Activated T-cell treated with anti-CD3 and anti-CD28 coated beads, Interleukin-2, amount 50 U/mL, for 4 hours (primary cell): ENCODE measurements at regions not wholly inside any gene's neighbourhood (a gene's known extent, or its start where the extent isn't known, plus 50 kb on each side); places are given as distances from the start of the nearest gene placed in this dataset.

Source experiments
- ATAC-seq, 2 donors: fragments of 200-7000 bp; cut with Tn5 transposase; one replicate each; pipeline ENCODE4 v1.10.0; 2021
- DNase-seq: peaks from one replicate; pipeline ENCODE4 v3.0.0-alpha.2; 2020
- H3K27me3 Mint-ChIP-seq: one replicate; pipeline ENCODE4 v1.8.0; 2021; ENCODE audit warnings: low read depth, mixed read lengths
- H3K36me3 Mint-ChIP-seq: one replicate; pipeline ENCODE4 v1.8.0; 2022; ENCODE audit warnings: mixed read lengths; ENCODE audit not compliant: insufficient read depth
- H3K4me1 Mint-ChIP-seq: one replicate; pipeline ENCODE4 v1.8.0; 2021; ENCODE audit warnings: low read depth, mixed read lengths
- H3K4me3 Mint-ChIP-seq: one replicate; pipeline ENCODE4 v1.8.0; 2021; ENCODE audit warnings: mild to moderate bottlenecking, moderate library complexity, mixed read lengths
- H3K9me3 Mint-ChIP-seq: one replicate; pipeline ENCODE4 v1.8.0; 2021; ENCODE audit warnings: mixed read lengths

DNA sequence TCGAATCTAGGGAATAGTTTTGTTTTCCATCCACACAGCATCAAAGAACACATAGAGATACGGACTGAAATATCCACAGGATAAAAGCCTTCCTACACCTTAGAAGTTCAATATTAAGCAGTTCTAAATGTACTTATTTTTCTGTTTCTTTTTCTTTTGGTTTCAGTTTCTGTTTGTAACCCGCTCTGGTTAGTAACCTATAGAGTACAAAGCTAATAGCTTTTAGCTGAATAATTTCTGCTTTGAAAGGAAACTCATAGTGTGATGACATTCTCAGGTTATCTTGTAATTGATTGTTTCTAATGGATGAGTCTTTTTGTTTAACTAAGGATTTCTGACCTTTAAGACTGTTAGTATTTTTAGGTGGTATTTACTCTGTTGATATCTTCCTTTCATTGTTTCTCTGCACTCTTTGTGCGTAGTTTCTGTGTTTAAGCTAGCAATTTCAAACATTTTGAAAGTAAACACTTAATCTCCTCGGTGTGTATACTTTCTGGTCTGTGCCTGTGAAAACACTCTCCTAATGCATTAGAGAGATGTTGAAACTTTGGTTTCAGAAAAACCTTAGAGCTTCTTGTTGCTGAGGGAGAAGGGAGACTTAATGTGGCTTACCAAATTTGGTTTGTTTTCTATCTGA, 385.5 kb downstream of the HDGFL1 start:
- peaks cover 4% of the 10 kb centered on the region for H3K9me3 Mint-ChIP-seq
- ATAC-seq (peak in 1 of 2 donors; percentile 48), DNase-seq (no peak)
- H3K4me1 Mint-ChIP-seq, result peaks cover 19% of the 10 kb centered on the region
- no peaks in the 10 kb centered on the region for H3K27me3 Mint-ChIP-seq
- H3K36me3 Mint-ChIP-seq, result no peaks in the 10 kb centered on the region
- peak overlapping the region; percentile 57 for H3K4me3 Mint-ChIP-seq

DNA sequence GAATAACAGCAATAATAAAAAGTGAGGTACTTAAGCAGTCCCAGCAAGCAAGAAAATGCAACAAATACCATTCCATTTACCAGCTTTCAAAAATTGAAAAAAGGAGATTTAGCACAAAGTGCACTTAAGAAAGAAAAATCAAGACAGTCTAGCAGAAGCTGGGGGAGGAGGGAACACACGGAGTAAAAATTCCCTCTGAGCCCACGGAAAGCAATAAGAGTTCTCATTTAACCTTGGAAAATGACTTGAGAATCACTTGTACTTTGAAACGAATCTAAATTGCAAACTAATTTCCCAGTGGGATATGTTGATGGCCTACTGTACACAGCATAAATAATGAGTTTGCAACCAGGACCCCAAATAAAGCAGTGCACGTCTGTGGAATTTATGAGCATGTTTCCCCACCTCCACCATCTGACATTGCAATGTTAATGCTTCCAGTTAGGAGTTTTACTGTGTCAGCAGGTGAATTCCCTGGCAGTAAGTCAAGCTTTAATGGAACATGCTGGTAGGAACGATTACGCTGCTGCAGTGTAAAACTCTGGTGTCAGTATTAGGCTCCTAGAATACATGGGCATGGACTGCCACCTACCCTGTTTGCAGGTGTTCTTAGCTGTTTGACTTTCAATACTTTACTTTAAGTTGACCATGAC, 386.8 kb downstream of the HDGFL1 start:
- no peak overlapping the region for H3K4me3 Mint-ChIP-seq
- peaks cover 4% of the 10 kb centered on the region for H3K9me3 Mint-ChIP-seq
- no peaks in the 10 kb centered on the region for H3K27me3 Mint-ChIP-seq
- no peaks in the 10 kb centered on the region for H3K36me3 Mint-ChIP-seq
- no peak for DNase-seq
- H3K4me1 Mint-ChIP-seq, result peaks cover 19% of the 10 kb centered on the region
- no peak for ATAC-seq

DNA sequence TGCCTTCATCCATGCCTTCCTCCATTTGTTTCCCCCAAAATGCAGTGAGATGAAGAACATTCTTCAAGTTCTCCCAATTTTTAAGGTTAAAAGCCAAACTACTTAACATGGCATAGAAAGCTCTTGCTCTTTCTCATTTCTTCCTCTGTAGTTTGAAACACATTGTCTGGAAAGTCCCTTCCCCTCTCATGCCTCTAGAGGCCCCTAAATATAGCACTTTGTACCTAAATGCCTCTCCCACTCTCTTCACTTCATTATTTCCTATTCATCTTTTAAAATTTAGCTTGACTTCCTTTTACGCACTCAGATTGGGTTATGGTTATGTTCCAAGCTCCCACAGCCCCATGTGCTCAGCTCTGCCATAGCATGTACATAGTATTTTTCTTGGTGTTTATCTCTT, 389.3 kb downstream of the HDGFL1 start:
- Mint-ChIP-seq H3K36me3 (no peaks in the 10 kb centered on the region), H3K27me3 (no peaks in the 10 kb centered on the region), H3K4me3 (no peak overlapping the region), H3K4me1 (peaks cover 19% of the 10 kb centered on the region), H3K9me3 (peaks cover 4% of the 10 kb centered on the region)
- no peak for ATAC-seq
- no peak for DNase-seq

DNA sequence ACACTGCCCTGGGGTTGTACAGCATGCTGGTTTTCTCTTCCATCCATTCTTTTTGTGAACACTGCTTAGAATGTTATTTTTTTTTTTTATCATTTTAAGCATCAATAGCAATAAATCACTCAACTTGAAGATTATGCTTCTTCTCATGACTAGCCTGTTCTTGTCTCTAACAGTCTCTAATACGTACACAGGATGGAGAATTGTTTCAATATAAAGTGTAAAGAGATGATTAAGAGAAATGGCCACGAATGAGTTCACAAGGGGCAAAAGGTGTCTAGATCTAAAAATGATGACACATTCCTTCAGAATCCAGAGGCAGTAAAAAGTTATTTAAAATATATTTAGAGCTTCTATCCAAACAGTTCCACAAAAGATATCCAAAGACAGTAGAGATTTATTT, 390.2 kb downstream of the HDGFL1 start:
- no peak for DNase-seq
- no peaks in the 10 kb centered on the region for H3K27me3 Mint-ChIP-seq
- H3K36me3 Mint-ChIP-seq, result no peaks in the 10 kb centered on the region
- no peak for ATAC-seq
- H3K9me3 Mint-ChIP-seq, result peaks cover 4% of the 10 kb centered on the region
- peaks cover 16% of the 10 kb centered on the region for H3K4me1 Mint-ChIP-seq
- H3K4me3 Mint-ChIP-seq, result no peak overlapping the region

DNA sequence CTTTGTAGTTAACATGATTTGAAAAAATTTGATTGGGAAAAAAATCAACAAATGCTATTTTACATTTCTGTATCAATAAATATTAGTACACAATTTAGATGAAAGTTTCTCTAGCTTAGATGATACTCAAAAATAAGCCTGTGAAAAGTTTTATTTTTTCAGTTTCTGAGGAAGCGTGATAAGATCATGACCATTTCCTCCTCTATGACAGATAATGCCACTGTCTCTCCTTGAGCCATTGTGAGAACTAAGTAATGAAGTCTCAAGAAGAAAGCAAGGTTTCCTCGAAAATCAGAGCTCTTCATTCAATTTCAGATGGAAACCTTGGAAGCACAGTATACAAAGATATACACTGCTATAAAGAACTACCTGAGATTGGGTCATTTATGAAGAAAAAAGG, 395.0 kb downstream of the HDGFL1 start:
- ATAC-seq (no peak), DNase-seq (no peak)
- Mint-ChIP-seq H3K27me3 (no peaks in the 10 kb centered on the region), H3K9me3 (no peaks in the 10 kb centered on the region), H3K4me1 (no peaks in the 10 kb centered on the region), H3K36me3 (no peaks in the 10 kb centered on the region), H3K4me3 (no peak overlapping the region)

DNA sequence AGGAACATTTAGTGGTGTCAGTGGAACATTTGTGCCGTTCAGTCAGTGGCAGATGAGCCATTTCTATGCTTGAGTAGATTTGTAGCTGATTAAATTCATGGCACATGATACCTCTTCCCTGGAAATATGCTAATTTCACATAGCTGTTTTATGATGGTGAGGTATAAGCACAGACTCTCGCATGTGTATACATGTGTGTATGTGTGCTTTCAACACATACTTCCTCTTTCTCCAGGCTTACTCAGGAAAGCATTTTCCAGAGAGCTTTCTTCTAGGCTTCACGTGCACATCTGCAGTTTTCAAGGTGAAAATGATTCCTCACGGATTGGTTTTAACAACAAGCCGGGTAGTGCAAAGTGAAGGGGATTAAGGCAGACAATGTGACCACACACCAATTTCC, 396.5 kb downstream of the HDGFL1 start:
- no peaks in the 10 kb centered on the region for H3K4me1 Mint-ChIP-seq
- no peak for ATAC-seq
- H3K9me3 Mint-ChIP-seq, result no peaks in the 10 kb centered on the region
- H3K36me3 Mint-ChIP-seq, result no peaks in the 10 kb centered on the region
- no peak overlapping the region for H3K4me3 Mint-ChIP-seq
- no peaks in the 10 kb centered on the region for H3K27me3 Mint-ChIP-seq
- no peak for DNase-seq

DNA sequence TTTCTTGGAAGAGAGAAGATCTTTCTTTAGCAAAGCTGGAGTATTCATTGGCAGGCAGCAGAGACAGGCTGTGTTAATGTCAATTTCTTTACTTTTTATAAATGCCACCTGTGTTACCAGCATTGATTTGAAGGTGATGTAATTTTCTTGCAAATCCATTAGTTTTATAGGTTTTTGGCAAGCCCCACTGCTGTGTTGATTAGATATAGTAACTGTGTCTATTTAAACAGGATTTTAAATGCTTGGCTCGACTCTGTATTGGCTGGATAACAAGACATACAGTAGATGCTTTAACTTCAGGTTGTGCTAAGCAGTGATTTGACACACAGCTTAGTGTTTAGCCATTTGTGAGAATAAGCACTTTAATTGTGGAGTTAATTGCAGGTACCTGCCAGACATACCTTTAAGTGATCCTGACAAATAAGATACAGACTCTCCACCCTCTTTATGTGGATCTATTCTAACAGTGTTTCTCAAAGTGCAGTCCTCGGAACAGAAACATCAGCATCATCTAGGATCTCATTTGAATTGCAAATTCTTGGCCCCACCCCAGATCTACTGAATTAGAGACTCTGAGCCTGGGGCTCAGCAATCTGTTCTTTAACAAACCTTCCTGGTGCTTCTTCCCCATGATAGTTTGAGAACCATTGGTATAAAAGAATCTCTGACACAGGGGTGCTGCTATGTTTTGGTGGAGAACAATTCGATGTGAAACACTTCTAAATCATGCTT, 397.5 kb downstream of the HDGFL1 start:
- Mint-ChIP-seq H3K9me3 (no peaks in the 10 kb centered on the region), H3K27me3 (no peaks in the 10 kb centered on the region), H3K4me1 (no peaks in the 10 kb centered on the region), H3K36me3 (no peaks in the 10 kb centered on the region), H3K4me3 (no peak overlapping the region)
- DNase-seq (no peak), ATAC-seq (no peak)

DNA sequence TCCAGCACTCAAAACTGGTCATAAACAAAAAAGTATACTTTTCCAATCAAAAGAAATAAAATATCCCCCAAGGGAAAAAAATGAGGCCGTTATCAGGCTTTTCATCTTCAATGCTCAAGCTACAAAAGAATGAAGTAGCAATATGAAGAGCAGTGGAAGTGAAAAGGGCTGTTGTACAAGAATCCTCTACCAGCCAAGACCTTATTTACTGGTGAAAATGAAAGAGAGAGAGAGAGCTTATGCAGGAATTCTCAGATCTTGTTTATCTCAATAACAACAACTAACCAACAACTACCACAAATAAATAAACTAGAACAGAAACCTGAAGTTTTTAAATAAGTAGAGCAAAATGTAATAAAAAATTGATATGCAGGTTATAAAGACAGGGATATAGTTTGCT, 400.6 kb downstream of the HDGFL1 start:
- no peaks in the 10 kb centered on the region for H3K4me1 Mint-ChIP-seq
- no peak for ATAC-seq

DNA sequence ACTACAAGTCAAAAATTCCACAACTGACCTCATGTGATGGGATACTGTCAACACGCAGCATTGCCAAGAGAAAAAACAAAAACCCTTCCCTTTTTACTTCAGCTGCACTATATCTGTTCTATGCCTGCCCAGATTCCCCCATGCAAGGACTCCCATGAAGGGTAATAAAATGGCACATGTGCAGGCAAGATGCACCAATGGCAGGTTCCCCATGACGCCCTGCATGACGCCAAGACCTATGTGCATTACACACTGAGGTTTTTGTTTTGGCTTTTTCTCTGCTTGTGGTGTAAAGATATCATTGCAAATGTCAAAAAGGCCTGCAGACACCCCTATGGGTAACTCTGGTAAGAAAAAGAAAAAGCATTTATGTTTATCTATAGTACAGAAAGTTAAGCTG, 403.4 kb downstream of the HDGFL1 start:
- Mint-ChIP-seq H3K4me3 (no peak overlapping the region), H3K27me3 (no peaks in the 10 kb centered on the region), H3K9me3 (peaks cover 3% of the 10 kb centered on the region), H3K36me3 (no peaks in the 10 kb centered on the region), H3K4me1 (no peaks in the 10 kb centered on the region)
- ATAC-seq, result no peak
- no peak for DNase-seq

More for the DNA sequence above, 400.6 kb downstream of the HDGFL1 start:
- Mint-ChIP-seq H3K27me3 (no peaks in the 10 kb centered on the region), H3K36me3 (no peaks in the 10 kb centered on the region), H3K4me3 (no peak overlapping the region), H3K9me3 (no peaks in the 10 kb centered on the region)
- DNase-seq, result no peak

DNA sequence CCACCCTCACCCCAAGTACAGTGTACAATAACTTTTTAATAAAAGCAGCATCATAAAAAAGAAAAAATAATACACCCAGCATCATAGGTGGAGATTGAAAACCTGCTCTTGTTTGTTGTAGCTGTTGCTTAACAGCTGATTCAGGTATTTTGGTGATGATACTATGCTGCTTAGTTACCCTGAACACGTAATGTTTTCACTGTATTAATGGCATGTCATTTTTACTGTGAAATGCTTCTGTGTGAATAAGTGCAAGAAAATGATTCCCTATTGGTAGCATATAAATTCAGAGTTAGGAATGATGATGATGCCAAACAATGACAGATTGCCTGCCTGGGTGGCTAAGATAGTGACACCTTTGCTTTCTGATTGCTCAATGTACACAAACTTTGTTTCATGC, 405.7 kb downstream of the HDGFL1 start:
- H3K36me3 Mint-ChIP-seq, result no peaks in the 10 kb centered on the region
- no peak overlapping the region for H3K4me3 Mint-ChIP-seq
- no peaks in the 10 kb centered on the region for H3K4me1 Mint-ChIP-seq
- H3K9me3 Mint-ChIP-seq, result peaks cover 9% of the 10 kb centered on the region
- H3K27me3 Mint-ChIP-seq, result no peaks in the 10 kb centered on the region
- DNase-seq (no peak), ATAC-seq (no peak)

DNA sequence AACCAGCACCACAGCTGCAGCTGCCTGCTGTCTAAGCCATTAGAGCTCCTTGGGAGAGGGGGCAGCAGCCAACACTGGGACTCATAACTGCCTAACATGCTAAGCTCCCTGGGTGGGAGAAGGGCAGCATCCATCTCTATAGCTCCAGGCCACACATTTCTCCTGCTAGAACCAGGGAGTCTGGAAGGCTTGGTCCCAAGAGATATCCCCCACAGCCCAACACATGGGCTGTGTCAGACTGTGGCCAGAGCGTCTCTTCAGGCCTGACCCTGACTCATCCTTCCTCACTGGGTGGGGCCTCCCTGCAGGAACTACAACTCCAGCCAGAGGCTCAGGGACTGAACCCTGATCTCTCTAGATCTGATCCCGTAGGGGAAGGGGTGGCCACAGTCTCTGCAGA, 411.1 kb downstream of the HDGFL1 start:
- no peaks in the 10 kb centered on the region for H3K36me3 Mint-ChIP-seq
- ATAC-seq, result no peak
- DNase-seq, result no peak
- H3K9me3 Mint-ChIP-seq, result peaks cover 16% of the 10 kb centered on the region
- H3K4me3 Mint-ChIP-seq, result no peak overlapping the region
- no peaks in the 10 kb centered on the region for H3K27me3 Mint-ChIP-seq
- H3K4me1 Mint-ChIP-seq, result no peaks in the 10 kb centered on the region

DNA sequence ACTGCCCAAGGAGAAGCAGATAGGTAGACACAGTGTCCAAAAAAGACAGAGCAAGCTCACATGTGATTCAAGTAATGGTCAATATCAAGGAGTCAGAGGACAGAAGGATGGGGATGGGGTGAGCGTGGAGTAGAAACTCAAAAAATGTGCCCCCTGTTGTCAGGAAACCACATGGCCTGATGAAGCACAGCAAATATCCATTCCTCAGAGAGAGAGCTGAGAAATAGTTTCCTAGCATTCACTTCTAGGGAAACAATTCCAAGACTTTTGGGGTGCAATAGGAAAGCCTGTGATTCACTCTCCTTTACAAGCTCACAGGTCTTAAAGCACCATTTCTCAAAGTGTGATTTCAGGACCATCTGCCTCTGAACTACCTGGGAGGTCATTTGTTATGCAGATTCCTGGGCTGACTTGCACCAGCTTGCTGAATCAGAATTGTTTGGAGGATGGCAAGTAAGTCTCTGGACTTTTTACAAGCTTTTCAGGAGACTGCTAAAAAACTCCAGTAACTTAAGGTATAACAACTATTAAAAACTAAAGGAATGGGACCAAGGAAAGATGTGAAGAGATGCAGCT, 432.8 kb downstream of the HDGFL1 start:
- ATAC-seq (no peak), DNase-seq (no peak)
- Mint-ChIP-seq H3K27me3 (no peaks in the 10 kb centered on the region), H3K36me3 (no peaks in the 10 kb centered on the region), H3K9me3 (peaks cover 3% of the 10 kb centered on the region), H3K4me1 (no peaks in the 10 kb centered on the region), H3K4me3 (no peak overlapping the region)

DNA sequence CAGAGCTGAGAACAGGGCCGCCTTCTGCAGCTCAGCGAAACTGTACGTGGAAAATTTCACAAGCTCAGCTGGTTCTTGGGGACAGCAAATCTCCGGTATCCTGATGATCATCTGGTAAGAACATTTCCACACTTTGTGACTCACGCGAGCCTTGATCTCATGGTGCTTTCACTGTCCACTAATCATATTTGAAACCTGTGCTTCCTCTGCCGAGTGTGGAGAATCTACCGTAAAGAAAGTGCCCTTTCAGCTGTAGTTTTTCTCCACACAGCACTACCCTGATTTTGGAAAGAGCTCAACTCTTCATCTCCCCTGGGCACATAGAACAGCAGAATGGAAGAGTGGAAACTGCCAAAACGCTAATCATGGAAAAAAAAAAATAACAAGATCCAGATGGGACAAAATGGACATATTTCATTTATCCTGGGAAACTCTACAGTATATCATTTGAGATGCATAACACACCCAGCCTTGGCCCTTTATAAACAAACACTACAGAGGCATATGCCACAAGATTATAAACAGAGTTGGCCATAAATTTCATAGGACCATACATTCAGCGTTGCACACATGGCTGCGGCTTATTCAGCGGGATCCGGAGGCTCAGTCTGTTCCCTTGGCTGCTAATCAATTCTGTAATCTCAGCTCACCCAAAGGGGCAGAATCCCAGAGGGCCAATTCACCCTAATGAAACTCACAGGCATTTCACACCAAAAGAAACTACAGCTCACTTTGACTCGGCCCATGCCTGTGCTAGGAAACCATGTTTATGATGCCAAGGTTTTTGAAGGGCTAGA, 434.5 kb downstream of the HDGFL1 start:
- no peak overlapping the region for H3K4me3 Mint-ChIP-seq
- H3K36me3 Mint-ChIP-seq, result no peaks in the 10 kb centered on the region
- no peaks in the 10 kb centered on the region for H3K4me1 Mint-ChIP-seq
- no peak for DNase-seq
- no peak for ATAC-seq
- peaks cover 3% of the 10 kb centered on the region for H3K9me3 Mint-ChIP-seq
- H3K27me3 Mint-ChIP-seq, result no peaks in the 10 kb centered on the region

DNA sequence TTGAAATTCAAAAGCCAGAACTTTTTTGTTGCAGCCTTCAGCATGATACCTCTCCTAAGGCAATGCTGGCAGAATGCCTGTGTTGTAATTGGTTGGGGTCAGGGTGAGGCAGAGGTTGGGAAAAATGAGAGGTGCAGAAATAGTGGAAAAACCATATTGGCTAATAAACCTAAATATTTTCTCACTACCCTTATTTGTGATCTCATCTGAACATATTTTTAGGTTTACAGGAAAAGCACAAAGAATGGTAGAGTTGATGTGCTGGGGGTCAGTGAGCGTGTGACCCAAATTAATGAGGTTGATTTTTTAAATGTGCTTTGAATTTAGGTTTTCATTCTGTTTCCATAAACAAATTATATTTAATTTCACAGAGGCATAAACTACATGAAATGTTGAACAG, 437.3 kb downstream of the HDGFL1 start:
- ATAC-seq (no peak), DNase-seq (no peak)
- Mint-ChIP-seq H3K36me3 (no peaks in the 10 kb centered on the region), H3K4me3 (no peak overlapping the region), H3K27me3 (no peaks in the 10 kb centered on the region), H3K9me3 (no peaks in the 10 kb centered on the region), H3K4me1 (no peaks in the 10 kb centered on the region)
